HepG2 (cell line): ENCODE measurements at regions not wholly inside any gene's neighbourhood (a gene's known extent, or its start where the extent isn't known, plus 50 kb on each side); places are given as distances from the start of the nearest gene placed in this dataset.

Experiments
- DMAP1 ChIP-seq: IDR thresholded peaks from 2 replicates; pipeline ENCODE4 v1.6.1; 2016
- DR1 ChIP-seq: sonication (generic); formaldehyde crosslinking; IDR thresholded peaks from 2 replicates; pipeline ENCODE4 v1.8.0; 2021; ENCODE audit warnings: mild to moderate bottlenecking, missing genetic modification reagents, inconsistent platforms
- ELF3 ChIP-seq: IDR thresholded peaks from 2 replicates; pipeline ENCODE4 v1.6.1; 2016; ENCODE audit warnings: missing genetic modification reagents, missing compliant biosample characterization
- FOXK1 ChIP-seq: sonication (generic); formaldehyde crosslinking; IDR thresholded peaks from 2 replicates; pipeline ENCODE4 v1.4.0; 2020; ENCODE audit warnings: low read depth, missing genetic modification reagents, borderline replicate concordance
- GTF2F1 ChIP-seq: fragments of 150-350 bp; IDR thresholded peaks from 2 replicates; pipeline ENCODE4 v1.6.1; 2014; ENCODE audit warnings: low read length
- MED1 ChIP-seq: sonication (generic); formaldehyde crosslinking; IDR thresholded peaks from 2 replicates; pipeline ENCODE4 v1.4.0; 2020; ENCODE audit warnings: missing genetic modification reagents
- MXD4 ChIP-seq: IDR thresholded peaks from 2 replicates; pipeline ENCODE4 v1.6.1; 2016; ENCODE audit warnings: mild to moderate bottlenecking, missing biosample characterization, missing genetic modification reagents
- PHF20 ChIP-seq: sonication (generic); formaldehyde crosslinking; IDR thresholded peaks from 2 replicates; pipeline ENCODE4 v1.5.0; 2020; ENCODE audit warnings: mild to moderate bottlenecking, missing genetic modification reagents
- POLR2A ChIP-seq, 2 experiments: IDR thresholded peaks; 2 replicates each; pipeline ENCODE4 v1.6.1; 2011; ENCODE audit warnings: low read depth in 2 of 2, low read length in 2 of 2, mild to moderate bottlenecking in 1 of 2, moderate library complexity in 1 of 2; ENCODE audit not compliant: insufficient read depth in 1 of 2
- RBFOX2 ChIP-seq: fragments of 200-400 bp; formaldehyde crosslinking; IDR thresholded peaks from 2 replicates; pipeline ENCODE4 v1.6.1; 2017; ENCODE audit warnings: low read depth, mild to moderate bottlenecking, low read length
- SUZ12 ChIP-seq: fragments of 150-350 bp; IDR thresholded peaks from 2 replicates; pipeline ENCODE4 v1.6.1; 2014; ENCODE audit warnings: low read depth, low read length
- TCF12 ChIP-seq, 2 experiments: fragments of 450-650 bp in 1 of 2; sonication (generic) in 1 of 2; formaldehyde crosslinking in 1 of 2; IDR thresholded peaks; 2 replicates each; pipeline versions ENCODE4 v1.6.1 to v1.8.0; 2017 to 2022; ENCODE audit warnings: antibody characterized with exemption in 1 of 2, mild to moderate bottlenecking in 1 of 2, missing genetic modification reagents in 1 of 2, moderate library complexity in 1 of 2
- ZNF205 ChIP-seq: IDR thresholded peaks from 2 replicates; pipeline ENCODE4 v1.6.1; 2018; ENCODE audit warnings: missing biosample characterization, missing genetic modification reagents
- ZNF556 ChIP-seq: sonication (generic); formaldehyde crosslinking; IDR thresholded peaks from 2 replicates; pipeline ENCODE4 v1.4.0; 2020; ENCODE audit warnings: mild to moderate bottlenecking, missing genetic modification reagents, borderline replicate concordance
- TF ChIP-seq, protein P1 (sequence below), 2 experiments: fragments of 450-650 bp in 1 of 2; sonication (generic) in 1 of 2; formaldehyde crosslinking in 1 of 2; IDR thresholded peaks; 2 replicates each; pipeline versions ENCODE4 v1.6.1 to v1.8.0; 2016 to 2022; ENCODE audit warnings: antibody characterized with exemption in 1 of 2, mild to moderate bottlenecking in 1 of 2, missing genetic modification reagents in 1 of 2
- TF ChIP-seq, protein P2 (sequence below): sonication (generic); formaldehyde crosslinking; IDR thresholded peaks from 2 replicates; pipeline ENCODE4 v1.4.0; 2020; ENCODE audit warnings: missing genetic modification reagents
- TF ChIP-seq, protein P3 (sequence below): IDR thresholded peaks from 2 replicates; pipeline ENCODE4 v1.6.1; 2016; ENCODE audit warnings: missing genetic modification reagents, missing compliant biosample characterization

DNA sequence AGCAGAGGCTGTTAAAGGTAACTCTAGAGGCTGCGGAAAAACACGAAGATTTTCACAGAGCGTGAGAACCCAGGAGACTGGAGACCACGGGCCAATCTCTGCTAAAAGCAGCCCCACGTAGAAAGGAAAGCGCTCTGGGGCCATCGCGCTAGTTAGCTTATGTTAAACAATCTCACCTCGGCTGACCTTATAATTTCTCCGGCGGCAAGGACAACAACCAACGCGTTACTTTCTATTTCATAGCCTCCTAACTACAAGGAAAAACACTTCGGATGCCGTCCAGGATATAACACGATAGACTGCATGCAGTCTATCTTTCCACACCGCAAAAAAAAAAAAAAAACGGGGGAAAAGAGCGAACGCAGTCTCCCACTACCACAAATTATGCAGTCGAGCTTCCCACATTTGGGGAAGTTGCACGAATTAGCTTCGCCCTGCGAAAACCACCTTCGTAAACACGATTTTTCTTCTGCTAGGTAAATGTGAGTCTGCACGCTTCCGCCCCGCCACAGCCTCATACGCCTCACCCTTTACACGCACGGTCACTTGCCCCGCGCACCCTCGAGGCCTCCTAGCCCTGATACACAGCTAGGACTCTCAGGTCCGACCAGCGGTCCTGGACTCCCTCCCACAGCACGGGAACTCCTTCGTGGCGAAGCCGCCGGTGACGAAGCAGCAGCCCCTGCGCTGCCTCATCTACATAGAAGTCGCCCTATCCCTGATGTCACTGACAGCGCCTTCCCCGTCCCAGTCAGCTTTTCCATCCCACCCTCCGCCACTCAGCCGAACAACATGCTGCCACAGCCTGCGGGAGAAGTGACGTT, 87.8 kb downstream of the PRKAB2 start (continued):
- TF ChIP-seq, protein P1, sequence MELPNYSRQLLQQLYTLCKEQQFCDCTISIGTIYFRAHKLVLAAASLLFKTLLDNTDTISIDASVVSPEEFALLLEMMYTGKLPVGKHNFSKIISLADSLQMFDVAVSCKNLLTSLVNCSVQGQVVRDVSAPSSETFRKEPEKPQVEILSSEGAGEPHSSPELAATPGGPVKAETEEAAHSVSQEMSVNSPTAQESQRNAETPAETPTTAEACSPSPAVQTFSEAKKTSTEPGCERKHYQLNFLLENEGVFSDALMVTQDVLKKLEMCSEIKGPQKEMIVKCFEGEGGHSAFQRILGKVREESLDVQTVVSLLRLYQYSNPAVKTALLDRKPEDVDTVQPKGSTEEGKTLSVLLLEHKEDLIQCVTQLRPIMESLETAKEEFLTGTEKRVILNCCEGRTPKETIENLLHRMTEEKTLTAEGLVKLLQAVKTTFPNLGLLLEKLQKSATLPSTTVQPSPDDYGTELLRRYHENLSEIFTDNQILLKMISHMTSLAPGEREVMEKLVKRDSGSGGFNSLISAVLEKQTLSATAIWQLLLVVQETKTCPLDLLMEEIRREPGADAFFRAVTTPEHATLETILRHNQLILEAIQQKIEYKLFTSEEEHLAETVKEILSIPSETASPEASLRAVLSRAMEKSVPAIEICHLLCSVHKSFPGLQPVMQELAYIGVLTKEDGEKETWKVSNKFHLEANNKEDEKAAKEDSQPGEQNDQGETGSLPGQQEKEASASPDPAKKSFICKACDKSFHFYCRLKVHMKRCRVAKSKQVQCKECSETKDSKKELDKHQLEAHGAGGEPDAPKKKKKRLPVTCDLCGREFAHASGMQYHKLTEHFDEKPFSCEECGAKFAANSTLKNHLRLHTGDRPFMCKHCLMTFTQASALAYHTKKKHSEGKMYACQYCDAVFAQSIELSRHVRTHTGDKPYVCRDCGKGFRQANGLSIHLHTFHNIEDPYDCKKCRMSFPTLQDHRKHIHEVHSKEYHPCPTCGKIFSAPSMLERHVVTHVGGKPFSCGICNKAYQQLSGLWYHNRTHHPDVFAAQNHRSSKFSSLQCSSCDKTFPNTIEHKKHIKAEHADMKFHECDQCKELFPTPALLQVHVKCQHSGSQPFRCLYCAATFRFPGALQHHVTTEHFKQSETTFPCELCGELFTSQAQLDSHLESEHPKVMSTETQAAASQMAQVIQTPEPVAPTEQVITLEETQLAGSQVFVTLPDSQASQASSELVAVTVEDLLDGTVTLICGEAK (IDR thresholded peaks at IDR 0.05), result no peak
- TF ChIP-seq, protein P1 (CRISPR knock-in tag; IDR thresholded peaks at IDR 0.05), result 0 out of 2 replicates have a peak, but pooled peaks have one; percentile 3
- TF ChIP-seq ZNF205 (0 out of 2 replicates have a peak, but pooled peaks have one; percentile 35), PHF20 (CRISPR knock-in tag) (peak; percentile 48; the same call in 1 of the 2 replicates), DR1 (CRISPR knock-in tag) (peak; percentile 51; the same call in 1 of the 2 replicates), DMAP1 (CRISPR knock-in tag) (0 out of 2 replicates have a peak, but pooled peaks have one; percentile 21), RBFOX2 (peak; percentile 52; the same call in 1 of the 2 replicates), SUZ12 (peak; percentile 25; the same call in 1 of the 2 replicates), FOXK1 (peak; percentile 38; the same call in 1 of the 2 replicates), ZNF556 (CRISPR knock-in tag) (no peak), ELF3 (CRISPR knock-in tag) (peak; percentile 26; the same call in 1 of the 2 replicates), MED1 (CRISPR knock-in tag) (peak; percentile 42; the same call in 1 of the 2 replicates), GTF2F1 (peak; percentile 87; the same call in 1 of the 2 replicates), MXD4 (CRISPR knock-in tag) (0 out of 2 replicates have a peak, but pooled peaks have one; percentile 30), POLR2A (IDR thresholded peaks at IDR 0.05; ENCODE audit: insufficient read depth in 1 of 2, low read depth in 2 of 2, low read length in 2 of 2) (peak; percentile 90 to 100), TCF12 (IDR thresholded peaks at IDR 0.05) (no peak), TCF12 (CRISPR knock-in tag; IDR thresholded peaks at IDR 0.05) (no peak)
- TF ChIP-seq, protein P2, sequence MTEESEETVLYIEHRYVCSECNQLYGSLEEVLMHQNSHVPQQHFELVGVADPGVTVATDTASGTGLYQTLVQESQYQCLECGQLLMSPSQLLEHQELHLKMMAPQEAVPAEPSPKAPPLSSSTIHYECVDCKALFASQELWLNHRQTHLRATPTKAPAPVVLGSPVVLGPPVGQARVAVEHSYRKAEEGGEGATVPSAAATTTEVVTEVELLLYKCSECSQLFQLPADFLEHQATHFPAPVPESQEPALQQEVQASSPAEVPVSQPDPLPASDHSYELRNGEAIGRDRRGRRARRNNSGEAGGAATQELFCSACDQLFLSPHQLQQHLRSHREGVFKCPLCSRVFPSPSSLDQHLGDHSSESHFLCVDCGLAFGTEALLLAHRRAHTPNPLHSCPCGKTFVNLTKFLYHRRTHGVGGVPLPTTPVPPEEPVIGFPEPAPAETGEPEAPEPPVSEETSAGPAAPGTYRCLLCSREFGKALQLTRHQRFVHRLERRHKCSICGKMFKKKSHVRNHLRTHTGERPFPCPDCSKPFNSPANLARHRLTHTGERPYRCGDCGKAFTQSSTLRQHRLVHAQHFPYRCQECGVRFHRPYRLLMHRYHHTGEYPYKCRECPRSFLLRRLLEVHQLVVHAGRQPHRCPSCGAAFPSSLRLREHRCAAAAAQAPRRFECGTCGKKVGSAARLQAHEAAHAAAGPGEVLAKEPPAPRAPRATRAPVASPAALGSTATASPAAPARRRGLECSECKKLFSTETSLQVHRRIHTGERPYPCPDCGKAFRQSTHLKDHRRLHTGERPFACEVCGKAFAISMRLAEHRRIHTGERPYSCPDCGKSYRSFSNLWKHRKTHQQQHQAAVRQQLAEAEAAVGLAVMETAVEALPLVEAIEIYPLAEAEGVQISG (CRISPR knock-in tag), result peak; percentile 38; the same call in 1 of the 2 replicates
- TF ChIP-seq, protein P3, sequence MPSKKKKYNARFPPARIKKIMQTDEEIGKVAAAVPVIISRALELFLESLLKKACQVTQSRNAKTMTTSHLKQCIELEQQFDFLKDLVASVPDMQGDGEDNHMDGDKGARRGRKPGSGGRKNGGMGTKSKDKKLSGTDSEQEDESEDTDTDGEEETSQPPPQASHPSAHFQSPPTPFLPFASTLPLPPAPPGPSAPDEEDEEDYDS (CRISPR knock-in tag), result peak; percentile 90
